ENCODE measurements at regions not wholly inside any gene's neighbourhood (a gene's known extent, or its start where the extent isn't known, plus 50 kb on each side); places are given as distances from the start of the nearest gene placed in this dataset.

DNA sequence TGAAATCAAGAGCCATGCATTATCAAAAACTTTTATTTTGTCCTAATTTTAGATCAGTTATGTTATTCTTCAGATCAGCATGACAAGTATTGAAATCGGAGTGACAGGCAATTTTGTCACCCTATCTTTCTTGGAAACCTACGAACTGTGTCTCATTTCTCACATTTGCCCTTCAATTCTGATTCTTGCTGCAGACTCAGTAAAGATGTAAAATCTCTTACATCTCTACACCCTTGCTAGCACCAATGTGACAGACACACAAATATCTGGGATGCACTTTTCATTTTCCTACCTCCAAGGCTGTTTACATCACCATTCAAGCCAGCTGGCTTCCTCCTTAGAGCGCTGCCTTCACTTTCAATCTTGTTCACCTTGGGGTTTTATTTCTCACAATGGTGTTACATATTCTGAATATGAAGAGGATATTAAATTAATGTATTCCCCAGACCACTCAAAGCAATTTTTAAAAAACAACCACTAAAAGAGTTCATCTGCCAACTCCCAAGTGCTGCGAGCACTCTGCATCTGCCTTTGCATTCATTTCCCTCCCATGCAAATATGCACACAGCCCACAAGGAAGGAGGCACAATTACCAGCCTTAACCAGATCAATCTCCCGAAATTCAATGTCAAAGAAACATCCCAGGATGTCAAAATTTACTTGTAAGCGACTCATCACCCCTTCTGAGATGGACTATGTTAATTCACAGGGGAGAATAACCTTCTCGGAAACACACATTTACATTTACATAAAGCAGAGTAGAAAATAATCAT, 164.3 kb downstream of the ENC1 start:
- no peak overlapping the region for H3K4me3 ChIP-seq
- TF ChIP-seq POLR2A (IDR thresholded peaks at IDR 0.05): no peak
- TF ChIP-seq, protein P1, sequence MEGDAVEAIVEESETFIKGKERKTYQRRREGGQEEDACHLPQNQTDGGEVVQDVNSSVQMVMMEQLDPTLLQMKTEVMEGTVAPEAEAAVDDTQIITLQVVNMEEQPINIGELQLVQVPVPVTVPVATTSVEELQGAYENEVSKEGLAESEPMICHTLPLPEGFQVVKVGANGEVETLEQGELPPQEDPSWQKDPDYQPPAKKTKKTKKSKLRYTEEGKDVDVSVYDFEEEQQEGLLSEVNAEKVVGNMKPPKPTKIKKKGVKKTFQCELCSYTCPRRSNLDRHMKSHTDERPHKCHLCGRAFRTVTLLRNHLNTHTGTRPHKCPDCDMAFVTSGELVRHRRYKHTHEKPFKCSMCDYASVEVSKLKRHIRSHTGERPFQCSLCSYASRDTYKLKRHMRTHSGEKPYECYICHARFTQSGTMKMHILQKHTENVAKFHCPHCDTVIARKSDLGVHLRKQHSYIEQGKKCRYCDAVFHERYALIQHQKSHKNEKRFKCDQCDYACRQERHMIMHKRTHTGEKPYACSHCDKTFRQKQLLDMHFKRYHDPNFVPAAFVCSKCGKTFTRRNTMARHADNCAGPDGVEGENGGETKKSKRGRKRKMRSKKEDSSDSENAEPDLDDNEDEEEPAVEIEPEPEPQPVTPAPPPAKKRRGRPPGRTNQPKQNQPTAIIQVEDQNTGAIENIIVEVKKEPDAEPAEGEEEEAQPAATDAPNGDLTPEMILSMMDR (IDR thresholded peaks at IDR 0.05): no peak
- intact Hi-C loops (cut with DNase I): no loop called here
- H3K27ac ChIP-seq: no peak overlapping the region
- peaks cover 0 to 4% (median 0%) of the 10 kb centered on the region in 9 donors for H3K27me3 ChIP-seq
- H3K9me3 ChIP-seq: no peaks in the 10 kb centered on the region
- ATAC-seq (no peak), DNase-seq (no peak)
- 76 to 83% (median 78%) methylated on average over 7 of the region's 7 CpGs for WGBS, 4 donors
- no peaks in the 10 kb centered on the region for H3K36me3 ChIP-seq
- H3K4me1 ChIP-seq: peaks cover 0 to 6% (median 0%) of the 10 kb centered on the region in 12 donors

DNA sequence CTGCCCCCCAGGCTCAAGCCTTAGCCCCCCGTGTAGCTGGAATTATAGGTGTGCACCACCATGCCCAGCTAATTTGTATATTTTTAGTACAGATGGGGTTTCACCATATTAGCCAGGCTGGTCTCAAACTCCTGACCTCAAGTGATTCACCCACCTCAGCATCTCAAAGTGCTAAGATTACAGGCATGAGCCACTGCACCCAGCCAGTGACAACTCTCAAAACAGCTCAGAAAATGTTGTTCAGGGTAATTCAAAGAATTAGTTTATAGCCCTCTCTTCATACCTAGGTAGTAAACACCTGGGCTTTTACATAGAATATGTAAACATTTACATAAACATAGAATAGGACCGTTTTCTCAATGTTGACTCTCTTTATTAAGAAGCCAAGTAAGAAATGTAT, 168.7 kb downstream of the ENC1 start:
- WGBS, 4 donors: 88 to 95% (median 92%) methylated on average over 2 of the region's 2 CpGs
- Histone ChIP-seq H3K4me3 (no peak overlapping the region), H3K27me3 (no peaks in the 10 kb centered on the region), H3K4me1 (no peaks in the 10 kb centered on the region), H3K9me3 (peaks cover 0 to 5% (median 0%) of the 10 kb centered on the region in 12 donors), H3K27ac (no peak overlapping the region), H3K36me3 (no peaks in the 10 kb centered on the region)
- no peak for DNase-seq
- intact Hi-C loops (cut with DNase I): no loop called here
- no peak for ATAC-seq
- TF ChIP-seq, protein P1 (IDR thresholded peaks at IDR 0.05): no peak
- no peak for TF ChIP-seq POLR2A (IDR thresholded peaks at IDR 0.05)

- no peak for TF ChIP-seq POLR2A (IDR thresholded peaks at IDR 0.05)
- TF ChIP-seq, protein P1 (IDR thresholded peaks at IDR 0.05): no peak
- peaks cover 0 to 5% (median 0%) of the 10 kb centered on the region in 12 donors for H3K9me3 ChIP-seq
- 80 to 96% (median 83%) methylated on average over 8 of the region's 8 CpGs for WGBS, 4 donors
- intact Hi-C loops (cut with DNase I): no loop called here
- peaks cover 0 to 10% (median 0%) of the 10 kb centered on the region in 12 donors for H3K4me1 ChIP-seq
- no peak overlapping the region for H3K27ac ChIP-seq
- ATAC-seq (no peak), DNase-seq (no peak)
- no peaks in the 10 kb centered on the region for H3K36me3 ChIP-seq
- no peak overlapping the region for H3K4me3 ChIP-seq
- no peaks in the 10 kb centered on the region for H3K27me3 ChIP-seq
These were observed 171.1 kb downstream of the ENC1 start for GRCh38 chr5:74469234-74469994.

DNA sequence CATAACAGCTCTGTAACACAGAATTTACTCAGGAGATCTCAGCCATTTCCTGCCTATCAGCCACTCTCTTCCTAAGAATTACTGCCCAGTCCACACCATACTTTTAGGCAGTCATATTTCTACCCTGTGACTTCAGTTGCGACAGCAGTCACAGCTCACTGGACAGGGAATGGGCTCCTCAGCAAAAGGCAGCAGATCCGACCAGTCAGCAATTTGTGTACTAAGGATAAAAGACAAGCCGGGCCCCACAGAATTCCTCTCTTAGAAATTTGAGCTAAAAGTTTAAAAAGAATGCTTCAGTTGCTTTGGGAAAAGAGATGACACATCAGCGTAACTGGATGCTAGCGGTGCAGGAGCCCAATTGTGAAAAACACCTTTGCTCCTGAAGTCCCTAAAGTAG, 172.1 kb downstream of the ENC1 start:
- no peak overlapping the region for H3K27ac ChIP-seq
- TF ChIP-seq POLR2A (IDR thresholded peaks at IDR 0.05): no peak
- TF ChIP-seq, protein P1 (IDR thresholded peaks at IDR 0.05): no peak
- 96 to 97% (median 97%) methylated on average over 5 of the region's 5 CpGs for WGBS, 4 donors
- ATAC-seq (no peak), DNase-seq (no peak)
- peaks cover 0 to 10% (median 0%) of the 10 kb centered on the region in 12 donors for H3K4me1 ChIP-seq
- peaks cover 0 to 5% (median 0%) of the 10 kb centered on the region in 12 donors for H3K9me3 ChIP-seq
- intact Hi-C loops (cut with DNase I): no loop called here
- H3K36me3 ChIP-seq: no peaks in the 10 kb centered on the region
- H3K4me3 ChIP-seq: no peak overlapping the region
- H3K27me3 ChIP-seq: no peaks in the 10 kb centered on the region
